PC-3 (cell line): ENCODE measurements at regions not wholly inside any gene's neighbourhood (a gene's known extent, or its start where the extent isn't known, plus 50 kb on each side); places are given as distances from the start of the nearest gene placed in this dataset.

Source experiments
- ATAC-seq: fragments of 200-7000 bp; cut with Tn5 transposase; 2 replicates; pipeline ENCODE4 v1.9.1; 2020; ENCODE audit warnings: mild to moderate bottlenecking, moderate library complexity
- BruUV-seq: library from RNA; stranded (reverse); fragments of 400-500 nt; replicated peaks from 2 replicates; lab custom pipeline; 2021; lab: Mats Ljungman, UMichigan
- CTCF ChIA-PET: fragments of 300-600 bp; sonication (Branson Sonifier 250); formaldehyde crosslinking; loops from one replicate; lab custom pipeline; 2022; ENCODE audit warnings: antibody characterized with exemption; lab: Charles Lee
- POLR2A ChIA-PET: fragments of 300-600 bp; sonication (Branson Sonifier 250); formaldehyde crosslinking; loops from one replicate; lab custom pipeline; 2022; ENCODE audit warnings: antibody characterized with exemption; ENCODE audit not compliant: unreplicated experiment; lab: Charles Lee
- DNase-seq: peaks from one replicate; pipeline ENCODE4 v3.0.0-alpha.2; 2015
- H2AFZ ChIP-seq: fragments of 300-600 bp; sonication (generic); 2 replicates; pipeline ENCODE4 v1.6.0; 2016; ENCODE audit warnings: antibody characterized with exemption, low read length
- H3F3A ChIP-seq: fragments of 300-600 bp; sonication (generic); one replicate; pipeline ENCODE4 v1.6.0; 2017; ENCODE audit warnings: antibody characterized with exemption, low read length, control low read depth, mild to moderate bottlenecking; ENCODE audit not compliant: unreplicated experiment
- H3K27ac ChIP-seq: fragments of 300-600 bp; sonication (generic); 2 replicates; pipeline ENCODE4 v1.5.1; 2016; ENCODE audit warnings: mild to moderate bottlenecking, low read length
- H3K27me3 ChIP-seq: fragments of 300-600 bp; sonication (generic); 2 replicates; pipeline ENCODE4 v1.6.1; 2016; ENCODE audit warnings: low read length, mixed read lengths
- H3K36me3 ChIP-seq: fragments of 300-600 bp; sonication (generic); 2 replicates; pipeline ENCODE4 v1.6.1; 2016; ENCODE audit warnings: low read depth, mixed run types, low read length, mixed read lengths
- H3K4me1 ChIP-seq: fragments of 300-600 bp; sonication (generic); 2 replicates; pipeline ENCODE4 v1.5.1; 2016; ENCODE audit warnings: low read length; ENCODE audit not compliant: insufficient read depth
- H3K4me2 ChIP-seq: fragments of 300-600 bp; sonication (generic); 2 replicates; pipeline ENCODE4 v1.6.0; 2016; ENCODE audit warnings: low read length
- H3K4me3 ChIP-seq: fragments of 300-600 bp; sonication (generic); 2 replicates; pipeline ENCODE4 v1.5.1; 2016; ENCODE audit warnings: mild to moderate bottlenecking, low read length, mixed read lengths
- H3K79me2 ChIP-seq: fragments of 300-600 bp; sonication (generic); 2 replicates; pipeline ENCODE4 v1.6.1; 2017; ENCODE audit warnings: low read length, mixed read lengths
- H3K9ac ChIP-seq: fragments of 300-600 bp; sonication (generic); 2 replicates; pipeline ENCODE4 v1.6.0; 2016; ENCODE audit warnings: mild to moderate bottlenecking, low read length
- H3K9me2 ChIP-seq: fragments of 300-600 bp; sonication (generic); replicated peaks from 2 replicates; pipeline ENCODE4 v1.6.1; 2016; ENCODE audit warnings: mixed run types, low read length, mixed read lengths
- H3K9me3 ChIP-seq: fragments of 300-600 bp; sonication (generic); 2 replicates; pipeline ENCODE4 v1.6.1; 2016; ENCODE audit warnings: low read length, mixed read lengths
- H4K20me1 ChIP-seq: fragments of 300-600 bp; sonication (generic); 2 replicates; pipeline ENCODE4 v1.6.1; 2016; ENCODE audit warnings: low read length, mixed read lengths
- EZH2 ChIP-seq: fragments of 300-600 bp; sonication (generic); IDR thresholded peaks from one replicate; pipeline ENCODE4 v1.6.1; 2017; ENCODE audit warnings: antibody characterized with exemption, mild to moderate bottlenecking, low read length; ENCODE audit not compliant: unreplicated experiment
- EZH2phosphoT487 ChIP-seq: fragments of 300-600 bp; sonication (generic); IDR thresholded peaks from 2 replicates; pipeline ENCODE4 v1.6.1; 2018; ENCODE audit warnings: mild to moderate bottlenecking, antibody characterized with exemption, low read length, borderline replicate concordance
- intact Hi-C: fragments of 100-400 bp; cut with micrococcal nuclease; formaldehyde crosslinking; loops from 2 replicates; pipeline ENCODE4 v1.9.0; 2023
- TF ChIP-seq, protein P1 (sequence below): fragments of 300-600 bp; sonication (generic); conservative IDR thresholded peaks from 2 replicates; pipeline ENCODE4 v1.5.1; 2017; ENCODE audit warnings: antibody characterized with exemption, low read depth, mild to moderate bottlenecking, low read length

DNA sequence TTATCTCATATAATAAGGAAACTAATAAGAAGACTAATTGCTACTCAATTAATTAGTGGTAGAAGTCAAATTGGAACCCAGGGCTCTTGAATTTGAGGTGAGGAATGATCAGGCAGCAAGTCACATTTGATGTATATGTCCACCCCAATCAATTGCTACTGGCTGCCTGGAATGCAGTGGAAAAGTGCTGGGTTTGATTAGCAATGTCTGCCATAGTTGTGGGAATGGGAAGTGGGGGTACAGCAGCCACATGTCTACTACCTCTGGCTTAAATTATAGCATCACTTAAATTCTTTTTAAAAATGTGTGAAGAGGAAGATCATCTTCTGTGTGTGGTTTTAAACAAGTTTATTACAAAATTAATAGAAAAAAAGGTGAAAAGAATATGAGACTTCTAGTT is 50.8 kb upstream of the NAV2 start:
- Histone ChIP-seq H2AFZ (no peak overlapping the region), H3K9ac (no peak overlapping the region), H4K20me1 (no peaks in the 10 kb centered on the region), H3K4me1 (peaks cover 28% of the 10 kb centered on the region), H3K27ac (no peak overlapping the region), H3K9me2 (no peaks in the 10 kb centered on the region), H3K36me3 (no peaks in the 10 kb centered on the region), H3K9me3 (no peaks in the 10 kb centered on the region), H3F3A (no peaks in the 10 kb centered on the region), H3K4me3 (no peak overlapping the region), H3K79me2 (no peaks in the 10 kb centered on the region), H3K27me3 (no peaks in the 10 kb centered on the region), H3K4me2 (no peak overlapping the region)
- no peak for ATAC-seq
- TF ChIP-seq, protein P1, sequence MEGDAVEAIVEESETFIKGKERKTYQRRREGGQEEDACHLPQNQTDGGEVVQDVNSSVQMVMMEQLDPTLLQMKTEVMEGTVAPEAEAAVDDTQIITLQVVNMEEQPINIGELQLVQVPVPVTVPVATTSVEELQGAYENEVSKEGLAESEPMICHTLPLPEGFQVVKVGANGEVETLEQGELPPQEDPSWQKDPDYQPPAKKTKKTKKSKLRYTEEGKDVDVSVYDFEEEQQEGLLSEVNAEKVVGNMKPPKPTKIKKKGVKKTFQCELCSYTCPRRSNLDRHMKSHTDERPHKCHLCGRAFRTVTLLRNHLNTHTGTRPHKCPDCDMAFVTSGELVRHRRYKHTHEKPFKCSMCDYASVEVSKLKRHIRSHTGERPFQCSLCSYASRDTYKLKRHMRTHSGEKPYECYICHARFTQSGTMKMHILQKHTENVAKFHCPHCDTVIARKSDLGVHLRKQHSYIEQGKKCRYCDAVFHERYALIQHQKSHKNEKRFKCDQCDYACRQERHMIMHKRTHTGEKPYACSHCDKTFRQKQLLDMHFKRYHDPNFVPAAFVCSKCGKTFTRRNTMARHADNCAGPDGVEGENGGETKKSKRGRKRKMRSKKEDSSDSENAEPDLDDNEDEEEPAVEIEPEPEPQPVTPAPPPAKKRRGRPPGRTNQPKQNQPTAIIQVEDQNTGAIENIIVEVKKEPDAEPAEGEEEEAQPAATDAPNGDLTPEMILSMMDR: no peak
- TF ChIP-seq EZH2phosphoT487: no peak
- no peak for TF ChIP-seq EZH2
- POLR2A ChIA-PET: no interaction called here
- CTCF ChIA-PET: no interaction called here
- intact Hi-C loops: loop anchor here (2.0 to 5.0 kb wide), 4 partner anchors 60 to 99 kb away; no protein-coding TSS in a partner anchor
- no peak for DNase-seq
- no TSS peak for BruUV-seq

DNA sequence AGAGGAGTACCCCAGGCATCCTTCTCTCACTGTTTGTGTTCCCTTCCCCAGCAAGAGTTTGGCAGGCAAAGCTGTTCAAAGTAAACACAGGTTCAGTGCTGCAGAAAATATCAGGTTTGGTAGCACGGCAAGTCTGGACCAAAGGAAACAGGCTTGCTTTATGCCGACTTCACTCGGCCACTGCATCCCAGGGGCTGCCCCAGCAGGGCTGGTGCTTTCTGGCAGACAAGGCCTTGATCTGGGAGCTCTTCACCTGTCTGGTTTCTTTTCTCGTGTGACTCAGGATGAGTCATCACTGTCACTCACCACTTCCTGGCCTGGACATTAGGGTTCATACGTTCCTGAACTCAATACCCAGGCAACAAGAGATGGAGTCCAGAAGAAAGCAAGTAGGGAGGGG is 52.6 kb upstream of the NAV2 start:
- intact Hi-C loops: loop anchor here (1.0 to 5.0 kb wide), 5 partner anchors 62 to 97 kb away; no protein-coding TSS in a partner anchor
- CTCF ChIA-PET: interaction anchor here (0.9 kb wide), 1 partner anchor 8 kb away, joined by 8 read pairs; no protein-coding TSS in a partner anchor
- peak overlapping the region; percentile 47; the same call in 1 of the 2 replicates for H3K4me2 ChIP-seq
- no TSS peak for BruUV-seq
- no peak overlapping the region for H2AFZ ChIP-seq
- peaks cover 25% of the 10 kb centered on the region for H3K4me1 ChIP-seq
- H3K27me3 ChIP-seq: no peaks in the 10 kb centered on the region
- peak overlapping the region; percentile 51 for H3K27ac ChIP-seq
- H3K9me3 ChIP-seq: no peaks in the 10 kb centered on the region
- H3K9ac ChIP-seq: no peak overlapping the region
- ATAC-seq (peak; percentile 97), DNase-seq (peak; percentile 97)
- H3K9me2 ChIP-seq: no peaks in the 10 kb centered on the region
- no peak overlapping the region for H3K4me3 ChIP-seq
- H3F3A ChIP-seq: no peaks in the 10 kb centered on the region
- H3K79me2 ChIP-seq: no peaks in the 10 kb centered on the region
- POLR2A ChIA-PET: interaction anchor here (0.6 kb wide), 1 partner anchor 14 kb away, joined by 3 read pairs; no protein-coding TSS in a partner anchor
- no peaks in the 10 kb centered on the region for H4K20me1 ChIP-seq
- H3K36me3 ChIP-seq: no peaks in the 10 kb centered on the region
- TF ChIP-seq, protein P1: no peak
- TF ChIP-seq EZH2phosphoT487 (no peak), EZH2 (no peak)

DNA sequence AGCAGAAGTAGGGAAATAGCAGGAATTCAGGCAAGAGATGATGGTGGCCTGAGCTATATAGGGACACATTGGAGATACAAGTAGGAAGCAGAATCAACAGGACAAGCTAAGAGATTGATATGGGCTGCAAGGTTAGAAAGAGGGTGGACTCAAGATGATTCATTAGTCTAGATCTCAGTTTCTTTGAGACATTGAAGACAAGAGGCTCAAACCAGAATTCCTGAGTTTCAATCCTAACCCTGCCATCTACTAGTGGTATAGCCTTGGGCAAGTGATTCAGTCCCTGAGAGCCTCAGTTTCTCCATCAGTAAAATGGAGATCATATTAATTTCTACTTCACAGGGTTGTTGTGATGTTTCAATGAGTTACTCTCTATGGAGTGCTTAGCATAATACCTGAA is 53.1 kb upstream of the NAV2 start:
- no peak overlapping the region for H3K9ac ChIP-seq
- ATAC-seq: no peak
- no peak for DNase-seq
- H3K79me2 ChIP-seq: no peaks in the 10 kb centered on the region
- no TSS peak for BruUV-seq
- no peaks in the 10 kb centered on the region for H3K9me3 ChIP-seq
- H3K27me3 ChIP-seq: no peaks in the 10 kb centered on the region
- POLR2A ChIA-PET: no interaction called here
- H3K36me3 ChIP-seq: no peaks in the 10 kb centered on the region
- intact Hi-C loops: no loop called here
- no peaks in the 10 kb centered on the region for H3F3A ChIP-seq
- no peaks in the 10 kb centered on the region for H4K20me1 ChIP-seq
- H3K4me2 ChIP-seq: 0 out of 2 replicates have a peak overlapping the region, but pooled peaks have one; percentile 20
- H3K4me3 ChIP-seq: no peak overlapping the region
- CTCF ChIA-PET: interaction anchor here (0.9 kb wide), 1 partner anchor 9 kb away, joined by 8 read pairs; no protein-coding TSS in a partner anchor
- H2AFZ ChIP-seq: no peak overlapping the region
- TF ChIP-seq, protein P1: no peak
- no peak for TF ChIP-seq EZH2phosphoT487
- H3K27ac ChIP-seq: peak overlapping the region; percentile 51
- no peaks in the 10 kb centered on the region for H3K9me2 ChIP-seq
- peaks cover 20% of the 10 kb centered on the region for H3K4me1 ChIP-seq
